ENCODE measurements at regions not wholly inside any gene's neighbourhood (a gene's known extent, or its start where the extent isn't known, plus 50 kb on each side); places are given as distances from the start of the nearest gene placed in this dataset.
"Not testable (repeated sequence)": the region's sequence is repeated elsewhere in the genome, so short reads cannot be mapped to it uniquely, and the experiment has no call there.

DNA sequence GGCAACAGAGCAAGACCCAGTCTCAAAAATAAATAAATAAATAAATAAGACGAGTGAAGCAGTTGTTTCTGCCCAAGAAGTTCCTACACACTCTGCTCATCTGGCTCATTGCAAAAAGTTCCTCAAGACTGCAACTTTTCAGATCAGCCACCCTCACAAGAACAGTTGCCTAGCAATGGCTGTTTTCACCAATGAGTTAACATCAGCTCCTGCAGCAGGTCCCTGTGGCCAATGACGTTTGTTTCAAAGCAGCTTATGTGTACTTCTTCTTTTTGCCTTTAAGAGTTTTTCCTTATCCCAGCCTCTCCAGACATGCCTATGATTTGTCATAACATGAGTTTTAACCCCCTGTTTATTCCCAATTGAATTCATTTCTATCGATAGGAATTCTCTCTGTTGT lies 118.4 kb upstream of the SPRED1 start:
- Histone ChIP-seq H3K9me3 (ENCODE audit: control insufficient read depth, low read length) (no peaks in the 10 kb centered on the region), H2AFZ (ENCODE audit: low read depth, low read length) (no peak overlapping the region), H3K4me3 (ENCODE audit: insufficient read depth in 1 of 2, low read depth in 1 of 2, low read length in 2 of 2) (no peak overlapping the region), H2BK5ac (ENCODE audit: low read depth, low read length, poor library complexity, severe bottlenecking) (no peak overlapping the region), H3K27me3 (ENCODE audit: control insufficient read depth in 1 of 2, insufficient read depth in 1 of 2, low read length in 2 of 2) (no peaks in the 10 kb centered on the region), H4K91ac (ENCODE audit: low read length) (no peak overlapping the region), H2BK12ac (ENCODE audit: low read length in 2 of 2) (no peak overlapping the region), H3K79me1 (replicated peaks; ENCODE audit: low read length, poor library complexity, severe bottlenecking) (no peaks in the 10 kb centered on the region), H2BK15ac (ENCODE audit: low read depth, poor library complexity, severe bottlenecking) (no peak overlapping the region), H3K4ac (ENCODE audit: low read depth in 1 of 2, low read length in 2 of 2) (no peak overlapping the region), H3K4me1 (ENCODE audit: control insufficient read depth, insufficient read depth, low read depth, low read length) (peaks cover 4% of the 10 kb centered on the region), H3K27ac (ENCODE audit: low read length, poor library complexity, severe bottlenecking) (no peak overlapping the region), H3K18ac (ENCODE audit: low read depth in 1 of 2, low read length in 2 of 2) (no peak overlapping the region), H2AK5ac (ENCODE audit: low read length, severe bottlenecking) (no peak overlapping the region), H3K9ac (ENCODE audit: low read length) (no peak overlapping the region), H3K4me2 (ENCODE audit: low read length, poor library complexity, severe bottlenecking) (no peak overlapping the region), H3K23ac (ENCODE audit: low read length in 2 of 2) (no peak overlapping the region), H3K14ac (ENCODE audit: low read length in 2 of 2) (no peak overlapping the region), H3K36me3 (ENCODE audit: control insufficient read depth in 1 of 2, insufficient read depth in 2 of 2, low read depth in 1 of 2, low read length in 2 of 2) (no peaks in the 10 kb centered on the region), H2BK120ac (ENCODE audit: low read depth, low read length) (no peak overlapping the region), H4K8ac (ENCODE audit: low read length) (no peak overlapping the region)
- WGBS = 48% methylated on average over 2 of the region's 3 CpGs
- DNase-seq = no peak

DNA sequence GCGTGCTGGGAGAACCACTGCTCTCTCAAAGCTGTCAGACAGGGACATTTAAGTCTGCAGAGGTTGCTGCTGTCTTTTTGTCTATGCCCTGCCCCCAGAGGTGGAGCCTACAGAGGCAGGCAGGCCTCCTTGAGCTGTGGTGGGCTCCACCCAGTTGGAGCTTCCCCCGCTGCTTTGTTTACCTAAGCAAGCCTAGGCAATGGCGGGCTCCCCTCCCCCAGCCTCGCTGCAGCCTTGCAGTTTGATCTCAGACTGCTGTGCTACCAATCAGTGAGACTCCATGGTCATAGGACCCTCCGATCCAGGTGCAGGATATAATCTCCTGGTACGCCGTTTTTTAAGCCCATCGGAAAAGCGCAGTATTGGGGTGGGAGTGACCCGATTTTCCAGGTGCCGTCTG lies 110.4 kb upstream of the SPRED1 start:
- not testable (repeated sequence) for H2BK12ac ChIP-seq (ENCODE audit: low read length in 2 of 2); H3K4me2 ChIP-seq (ENCODE audit: low read length, poor library complexity, severe bottlenecking); H2BK15ac ChIP-seq (ENCODE audit: low read depth, poor library complexity, severe bottlenecking); H3K27ac ChIP-seq (ENCODE audit: low read length, poor library complexity, severe bottlenecking); H3K27me3 ChIP-seq (ENCODE audit: control insufficient read depth in 1 of 2, insufficient read depth in 1 of 2, low read length in 2 of 2); H3K4ac ChIP-seq (ENCODE audit: low read depth in 1 of 2, low read length in 2 of 2); H3K18ac ChIP-seq (ENCODE audit: low read depth in 1 of 2, low read length in 2 of 2); H3K23ac ChIP-seq (ENCODE audit: low read length in 2 of 2); H3K79me1 ChIP-seq (replicated peaks; ENCODE audit: low read length, poor library complexity, severe bottlenecking); H3K4me3 ChIP-seq (ENCODE audit: insufficient read depth in 1 of 2, low read depth in 1 of 2, low read length in 2 of 2); H3K36me3 ChIP-seq (ENCODE audit: control insufficient read depth in 1 of 2, insufficient read depth in 2 of 2, low read depth in 1 of 2, low read length in 2 of 2); H3K4me1 ChIP-seq (ENCODE audit: control insufficient read depth, insufficient read depth, low read depth, low read length); H2AK5ac ChIP-seq (ENCODE audit: low read length, severe bottlenecking); H3K14ac ChIP-seq (ENCODE audit: low read length in 2 of 2); H3K9me3 ChIP-seq (ENCODE audit: control insufficient read depth, low read length); H2AFZ ChIP-seq (ENCODE audit: low read depth, low read length); H2BK5ac ChIP-seq (ENCODE audit: low read depth, low read length, poor library complexity, severe bottlenecking); H4K8ac ChIP-seq (ENCODE audit: low read length); H4K91ac ChIP-seq (ENCODE audit: low read length); DNase-seq; H2BK120ac ChIP-seq (ENCODE audit: low read depth, low read length); H3K9ac ChIP-seq (ENCODE audit: low read length)
- 94% methylated on average over 11 of the region's 11 CpGs for WGBS

DNA sequence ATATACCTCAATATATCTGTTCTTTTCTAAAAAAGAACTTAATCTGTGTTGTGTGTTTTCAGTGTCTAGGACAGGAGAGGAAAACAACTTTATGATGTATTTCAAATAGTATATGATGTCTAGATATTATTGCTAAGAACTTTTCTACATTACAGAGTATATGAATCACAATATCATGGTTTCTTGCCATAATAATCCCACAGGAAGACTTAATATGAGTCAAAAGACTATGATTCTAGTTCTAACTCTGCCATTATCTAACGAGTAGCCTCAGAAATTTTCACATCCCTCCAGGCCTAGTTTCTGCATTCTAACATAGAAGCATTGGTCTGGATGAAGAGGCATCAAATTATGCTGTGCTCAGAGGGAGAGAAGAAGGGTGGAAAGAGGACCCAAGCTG lies 107.7 kb upstream of the SPRED1 start:
- H3K4me3 ChIP-seq (ENCODE audit: insufficient read depth in 1 of 2, low read depth in 1 of 2, low read length in 2 of 2) = no peak overlapping the region
- 100% methylated on average over 1 of the region's 1 CpG for WGBS
- no peak for DNase-seq

DNA sequence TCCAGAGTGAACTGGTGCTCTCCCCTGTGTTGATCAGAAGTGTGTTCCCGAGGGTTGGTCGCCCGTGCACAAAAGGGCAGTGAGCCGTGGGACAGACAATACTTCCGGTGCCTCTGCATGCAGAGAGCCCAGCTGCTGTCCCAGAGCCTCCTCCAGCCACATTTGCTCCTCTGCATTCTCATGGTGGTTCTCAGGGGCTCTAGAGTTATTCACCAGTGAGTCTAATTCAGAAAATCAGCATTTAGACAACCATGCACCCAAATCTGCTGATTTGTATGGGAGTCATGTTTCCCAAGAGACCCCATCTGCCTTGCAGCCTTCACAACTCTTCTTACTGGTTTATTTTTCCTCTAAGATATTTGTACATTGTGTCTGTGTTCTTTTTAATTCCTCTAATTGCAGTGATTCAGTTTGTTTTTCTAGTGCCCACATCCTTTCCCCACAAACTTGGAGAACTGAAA lies 107.0 kb upstream of the SPRED1 start:
- no peak overlapping the region for H3K23ac ChIP-seq (ENCODE audit: low read length in 2 of 2)
- H3K4me2 ChIP-seq (ENCODE audit: low read length, poor library complexity, severe bottlenecking) = no peak overlapping the region
- DNase-seq = no peak
- 90% methylated on average over 5 of the region's 5 CpGs for WGBS
- H2BK5ac ChIP-seq (ENCODE audit: low read depth, low read length, poor library complexity, severe bottlenecking) = no peak overlapping the region
- no peaks in the 10 kb centered on the region for H3K36me3 ChIP-seq (ENCODE audit: control insufficient read depth in 1 of 2, insufficient read depth in 2 of 2, low read depth in 1 of 2, low read length in 2 of 2)
- H2AK5ac ChIP-seq (ENCODE audit: low read length, severe bottlenecking) = no peak overlapping the region
- no peak overlapping the region for H3K14ac ChIP-seq (ENCODE audit: low read length in 2 of 2)
- no peak overlapping the region for H3K27ac ChIP-seq (ENCODE audit: low read length, poor library complexity, severe bottlenecking)
- H2BK120ac ChIP-seq (ENCODE audit: low read depth, low read length) = no peak overlapping the region
- H3K18ac ChIP-seq (ENCODE audit: low read depth in 1 of 2, low read length in 2 of 2) = no peak overlapping the region
- H4K8ac ChIP-seq (ENCODE audit: low read length) = no peak overlapping the region
- H3K4ac ChIP-seq (ENCODE audit: low read depth in 1 of 2, low read length in 2 of 2) = no peak overlapping the region
- peaks cover 24% of the 10 kb centered on the region for H3K9me3 ChIP-seq (ENCODE audit: control insufficient read depth, low read length)
- no peak overlapping the region for H2AFZ ChIP-seq (ENCODE audit: low read depth, low read length)
- no peak overlapping the region for H2BK15ac ChIP-seq (ENCODE audit: low read depth, poor library complexity, severe bottlenecking)
- no peak overlapping the region for H3K4me3 ChIP-seq (ENCODE audit: insufficient read depth in 1 of 2, low read depth in 1 of 2, low read length in 2 of 2)
- no peaks in the 10 kb centered on the region for H3K27me3 ChIP-seq (ENCODE audit: control insufficient read depth in 1 of 2, insufficient read depth in 1 of 2, low read length in 2 of 2)
- no peak overlapping the region for H4K91ac ChIP-seq (ENCODE audit: low read length)
- peak overlapping the region; percentile 51 for H3K9ac ChIP-seq (ENCODE audit: low read length)
- no peak overlapping the region for H2BK12ac ChIP-seq (ENCODE audit: low read length in 2 of 2)
- no peaks in the 10 kb centered on the region for H3K79me1 ChIP-seq (replicated peaks; ENCODE audit: low read length, poor library complexity, severe bottlenecking)
- H3K4me1 ChIP-seq (ENCODE audit: control insufficient read depth, insufficient read depth, low read depth, low read length) = no peaks in the 10 kb centered on the region

More for the DNA sequence above, 107.7 kb upstream of the SPRED1 start:
- no peak overlapping the region for H2AK5ac ChIP-seq (ENCODE audit: low read length, severe bottlenecking)
- no peak overlapping the region for H3K4ac ChIP-seq (ENCODE audit: low read depth in 1 of 2, low read length in 2 of 2)
- no peak overlapping the region for H4K8ac ChIP-seq (ENCODE audit: low read length)
- H3K9ac ChIP-seq (ENCODE audit: low read length) = peak overlapping the region; percentile 51
- H2BK5ac ChIP-seq (ENCODE audit: low read depth, low read length, poor library complexity, severe bottlenecking) = no peak overlapping the region
- no peak overlapping the region for H2BK15ac ChIP-seq (ENCODE audit: low read depth, poor library complexity, severe bottlenecking)
- H3K23ac ChIP-seq (ENCODE audit: low read length in 2 of 2) = no peak overlapping the region
- no peaks in the 10 kb centered on the region for H3K79me1 ChIP-seq (replicated peaks; ENCODE audit: low read length, poor library complexity, severe bottlenecking)
- no peak overlapping the region for H2BK12ac ChIP-seq (ENCODE audit: low read length in 2 of 2)
- no peak overlapping the region for H3K4me2 ChIP-seq (ENCODE audit: low read length, poor library complexity, severe bottlenecking)
- no peak overlapping the region for H4K91ac ChIP-seq (ENCODE audit: low read length)
- H3K36me3 ChIP-seq (ENCODE audit: control insufficient read depth in 1 of 2, insufficient read depth in 2 of 2, low read depth in 1 of 2, low read length in 2 of 2) = no peaks in the 10 kb centered on the region
- H3K14ac ChIP-seq (ENCODE audit: low read length in 2 of 2) = no peak overlapping the region
- no peak overlapping the region for H3K18ac ChIP-seq (ENCODE audit: low read depth in 1 of 2, low read length in 2 of 2)
- H2BK120ac ChIP-seq (ENCODE audit: low read depth, low read length) = no peak overlapping the region
- H3K9me3 ChIP-seq (ENCODE audit: control insufficient read depth, low read length) = peaks cover 16% of the 10 kb centered on the region
- H3K27ac ChIP-seq (ENCODE audit: low read length, poor library complexity, severe bottlenecking) = no peak overlapping the region
- H3K27me3 ChIP-seq (ENCODE audit: control insufficient read depth in 1 of 2, insufficient read depth in 1 of 2, low read length in 2 of 2) = no peaks in the 10 kb centered on the region
- H2AFZ ChIP-seq (ENCODE audit: low read depth, low read length) = no peak overlapping the region
- no peaks in the 10 kb centered on the region for H3K4me1 ChIP-seq (ENCODE audit: control insufficient read depth, insufficient read depth, low read depth, low read length)

Measured in mesenchymal stem cell (in vitro differentiated cells and primary cell).